ENCODE measurements at regions not wholly inside any gene's neighbourhood (a gene's known extent, or its start where the extent isn't known, plus 50 kb on each side); places are given as distances from the start of the nearest gene placed in this dataset.

DNA sequence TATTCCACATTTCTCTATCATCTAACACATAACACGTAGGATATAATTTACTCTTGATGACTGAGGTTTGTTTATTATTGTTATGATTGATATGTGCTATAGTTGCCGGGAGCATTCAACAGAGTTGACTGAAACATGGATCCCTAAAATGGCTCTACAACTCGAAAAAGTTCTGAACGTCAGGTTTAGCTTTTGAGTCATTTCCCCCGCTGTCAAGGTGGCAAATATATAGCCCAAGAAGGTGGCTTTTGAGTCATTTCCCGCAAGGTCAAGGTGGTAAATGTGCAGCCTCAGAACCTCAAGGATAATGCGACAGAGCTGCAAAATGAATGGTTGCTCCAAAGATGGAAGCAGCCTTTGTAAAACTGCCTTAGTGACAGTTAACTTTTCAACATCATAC is 104.0 kb downstream of the NIBAN1 start:
- Histone ChIP-seq H2AFZ (ENCODE audit: low read depth, low read length, poor library complexity, severe bottlenecking) (no peak overlapping the region), H3K36me3 (ENCODE audit: control insufficient read depth in 1 of 2, insufficient read depth in 2 of 2, low read length in 2 of 2) (no peaks in the 10 kb centered on the region), H3K9ac (ENCODE audit: low read length) (no peak overlapping the region), H3K4me3 (replicated peaks in 1 of 2; ENCODE audit: low read depth in 1 of 2, low read length in 2 of 2) (no peak overlapping the region), H3K27me3 (ENCODE audit: insufficient read depth, low read length) (no peaks in the 10 kb centered on the region), H4K20me1 (ENCODE audit: insufficient read depth) (no peaks in the 10 kb centered on the region), H3K27ac (ENCODE audit: low read depth, low read length) (no peak overlapping the region), H3K9me3 (ENCODE audit: control insufficient read depth in 1 of 2, insufficient read depth in 1 of 2, low read depth in 1 of 2, low read length in 2 of 2) (no peaks in the 10 kb centered on the region), H3K9me2 (ENCODE audit: insufficient read depth) (no peaks in the 10 kb centered on the region), H3K79me2 (ENCODE audit: insufficient read depth, low read length) (no peaks in the 10 kb centered on the region), H3K4me1 (ENCODE audit: control insufficient read depth in 1 of 2, insufficient read depth in 2 of 2, low read length in 2 of 2) (no peaks in the 10 kb centered on the region), H3K4me2 (ENCODE audit: low read length) (no peak overlapping the region)
- DNase-seq (ENCODE audit: low read depth, low spot score), result no peak
- RAD21 ChIA-PET (ENCODE audit: low non-redundant PET in 1 of 2, low total read pairs in 2 of 2, uncharacterized antibody in 2 of 2, unreplicated experiment in 2 of 2), result no interaction called here
- no TSS peak for BruUV-seq (replicated peaks)
- CTCF ChIA-PET, result no interaction called here
- intact Hi-C loops (cut with micrococcal nuclease), result no loop called here
- POLR2A ChIA-PET, result no interaction called here
- TF ChIP-seq POLR2A (IDR thresholded peaks at IDR 0.05; ENCODE audit: borderline replicate concordance, extremely low read depth, insufficient read depth, insufficient read length) (no peak), EZH2 (IDR thresholded peaks at IDR 0.05) (no peak), SP1 (IDR thresholded peaks at IDR 0.05; ENCODE audit: low read depth) (no peak), JUND (IDR thresholded peaks at IDR 0.05) (no peak), YY1 (IDR thresholded peaks at IDR 0.05; ENCODE audit: extremely low read depth, insufficient replicate concordance, low read depth, low read length) (no peak), RAD21 (IDR thresholded peaks at IDR 0.05; ENCODE audit: low read depth) (no peak)
- TF ChIP-seq, protein P1, sequence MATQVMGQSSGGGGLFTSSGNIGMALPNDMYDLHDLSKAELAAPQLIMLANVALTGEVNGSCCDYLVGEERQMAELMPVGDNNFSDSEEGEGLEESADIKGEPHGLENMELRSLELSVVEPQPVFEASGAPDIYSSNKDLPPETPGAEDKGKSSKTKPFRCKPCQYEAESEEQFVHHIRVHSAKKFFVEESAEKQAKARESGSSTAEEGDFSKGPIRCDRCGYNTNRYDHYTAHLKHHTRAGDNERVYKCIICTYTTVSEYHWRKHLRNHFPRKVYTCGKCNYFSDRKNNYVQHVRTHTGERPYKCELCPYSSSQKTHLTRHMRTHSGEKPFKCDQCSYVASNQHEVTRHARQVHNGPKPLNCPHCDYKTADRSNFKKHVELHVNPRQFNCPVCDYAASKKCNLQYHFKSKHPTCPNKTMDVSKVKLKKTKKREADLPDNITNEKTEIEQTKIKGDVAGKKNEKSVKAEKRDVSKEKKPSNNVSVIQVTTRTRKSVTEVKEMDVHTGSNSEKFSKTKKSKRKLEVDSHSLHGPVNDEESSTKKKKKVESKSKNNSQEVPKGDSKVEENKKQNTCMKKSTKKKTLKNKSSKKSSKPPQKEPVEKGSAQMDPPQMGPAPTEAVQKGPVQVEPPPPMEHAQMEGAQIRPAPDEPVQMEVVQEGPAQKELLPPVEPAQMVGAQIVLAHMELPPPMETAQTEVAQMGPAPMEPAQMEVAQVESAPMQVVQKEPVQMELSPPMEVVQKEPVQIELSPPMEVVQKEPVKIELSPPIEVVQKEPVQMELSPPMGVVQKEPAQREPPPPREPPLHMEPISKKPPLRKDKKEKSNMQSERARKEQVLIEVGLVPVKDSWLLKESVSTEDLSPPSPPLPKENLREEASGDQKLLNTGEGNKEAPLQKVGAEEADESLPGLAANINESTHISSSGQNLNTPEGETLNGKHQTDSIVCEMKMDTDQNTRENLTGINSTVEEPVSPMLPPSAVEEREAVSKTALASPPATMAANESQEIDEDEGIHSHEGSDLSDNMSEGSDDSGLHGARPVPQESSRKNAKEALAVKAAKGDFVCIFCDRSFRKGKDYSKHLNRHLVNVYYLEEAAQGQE (IDR thresholded peaks at IDR 0.05; ENCODE audit: low read depth), result no peak
- TF ChIP-seq, protein P2, sequence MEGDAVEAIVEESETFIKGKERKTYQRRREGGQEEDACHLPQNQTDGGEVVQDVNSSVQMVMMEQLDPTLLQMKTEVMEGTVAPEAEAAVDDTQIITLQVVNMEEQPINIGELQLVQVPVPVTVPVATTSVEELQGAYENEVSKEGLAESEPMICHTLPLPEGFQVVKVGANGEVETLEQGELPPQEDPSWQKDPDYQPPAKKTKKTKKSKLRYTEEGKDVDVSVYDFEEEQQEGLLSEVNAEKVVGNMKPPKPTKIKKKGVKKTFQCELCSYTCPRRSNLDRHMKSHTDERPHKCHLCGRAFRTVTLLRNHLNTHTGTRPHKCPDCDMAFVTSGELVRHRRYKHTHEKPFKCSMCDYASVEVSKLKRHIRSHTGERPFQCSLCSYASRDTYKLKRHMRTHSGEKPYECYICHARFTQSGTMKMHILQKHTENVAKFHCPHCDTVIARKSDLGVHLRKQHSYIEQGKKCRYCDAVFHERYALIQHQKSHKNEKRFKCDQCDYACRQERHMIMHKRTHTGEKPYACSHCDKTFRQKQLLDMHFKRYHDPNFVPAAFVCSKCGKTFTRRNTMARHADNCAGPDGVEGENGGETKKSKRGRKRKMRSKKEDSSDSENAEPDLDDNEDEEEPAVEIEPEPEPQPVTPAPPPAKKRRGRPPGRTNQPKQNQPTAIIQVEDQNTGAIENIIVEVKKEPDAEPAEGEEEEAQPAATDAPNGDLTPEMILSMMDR (IDR thresholded peaks at IDR 0.05 in 2 of 3, conservative IDR thresholded peaks at IDR 0.05 in 1 of 3; ENCODE audit: borderline replicate concordance in 1 of 3, insufficient read depth in 1 of 3, low read depth in 2 of 3, low read length in 2 of 3), result no peak
- ATAC-seq, result no peak
